ENCODE measurements at regions not wholly inside any gene's neighbourhood (a gene's known extent, or its start where the extent isn't known, plus 50 kb on each side); places are given as distances from the start of the nearest gene placed in this dataset.
"Not testable (repeated sequence)": the region's sequence is repeated elsewhere in the genome, so short reads cannot be mapped to it uniquely, and the experiment has no call there.

GRCh38 chr2:82345910-82346309 is 2041.4 kb upstream of the LRRTM1 start:
- in situ Hi-C loops (cut with MboI; ENCODE audit: low pct_unique_long_range_greater_than_20kb, low sequenced_read_pairs, unreplicated experiment): no loop called here
- DNase-seq (ENCODE audit: low spot score): no peak
- no peak for TF ChIP-seq CTCF (IDR thresholded peaks at IDR 0.05; ENCODE audit: extremely low read depth, insufficient read depth, missing control alignments)

- no peak for DNase-seq (ENCODE audit: low spot score)
- TF ChIP-seq CTCF (IDR thresholded peaks at IDR 0.05; ENCODE audit: extremely low read depth, insufficient read depth, missing control alignments): no peak
- in situ Hi-C loops (cut with MboI; ENCODE audit: low pct_unique_long_range_greater_than_20kb, low sequenced_read_pairs, unreplicated experiment): no loop called here
These were observed 2040.1 kb upstream of the LRRTM1 start for GRCh38 chr2:82344670-82345069.

GRCh38 chr2:82342356-82342755 is 2037.8 kb upstream of the LRRTM1 start:
- in situ Hi-C loops (cut with MboI; ENCODE audit: low pct_unique_long_range_greater_than_20kb, low sequenced_read_pairs, unreplicated experiment): no loop called here
- no peak for DNase-seq (ENCODE audit: low spot score)
- no peak for TF ChIP-seq CTCF (IDR thresholded peaks at IDR 0.05; ENCODE audit: extremely low read depth, insufficient read depth, missing control alignments)

GRCh38 chr2:82340578-82341053 is 2036.1 kb upstream of the LRRTM1 start:
- no peak for TF ChIP-seq CTCF (IDR thresholded peaks at IDR 0.05; ENCODE audit: extremely low read depth, insufficient read depth, missing control alignments)
- in situ Hi-C loops (cut with MboI; ENCODE audit: low pct_unique_long_range_greater_than_20kb, low sequenced_read_pairs, unreplicated experiment): no loop called here
- DNase-seq (ENCODE audit: low spot score): no peak

- DNase-seq (ENCODE audit: low spot score): no peak
These were observed 2035.3 kb upstream of the LRRTM1 start for GRCh38 chr2:82339805-82340204.

GRCh38 chr2:82333697-82334096 is 2029.1 kb upstream of the LRRTM1 start:
- in situ Hi-C loops (cut with MboI; ENCODE audit: low pct_unique_long_range_greater_than_20kb, low sequenced_read_pairs, unreplicated experiment): no loop called here
- TF ChIP-seq CTCF (IDR thresholded peaks at IDR 0.05; ENCODE audit: extremely low read depth, insufficient read depth, missing control alignments): no peak
- DNase-seq (ENCODE audit: low spot score): no peak

More at GRCh38 chr2:82339805-82340204, 2035.3 kb upstream of the LRRTM1 start:
- in situ Hi-C loops (cut with MboI; ENCODE audit: low pct_unique_long_range_greater_than_20kb, low sequenced_read_pairs, unreplicated experiment): no loop called here
- TF ChIP-seq CTCF (IDR thresholded peaks at IDR 0.05; ENCODE audit: extremely low read depth, insufficient read depth, missing control alignments): no peak

GRCh38 chr2:82330155-82330554 is 2025.6 kb upstream of the LRRTM1 start:
- in situ Hi-C loops (cut with MboI; ENCODE audit: low pct_unique_long_range_greater_than_20kb, low sequenced_read_pairs, unreplicated experiment): no loop called here
- TF ChIP-seq CTCF (IDR thresholded peaks at IDR 0.05; ENCODE audit: extremely low read depth, insufficient read depth, missing control alignments): no peak
- DNase-seq (ENCODE audit: low spot score): no peak

- in situ Hi-C loops (cut with MboI; ENCODE audit: low pct_unique_long_range_greater_than_20kb, low sequenced_read_pairs, unreplicated experiment); DNase-seq (ENCODE audit: low spot score): not testable (repeated sequence)
These were observed 2021.7 kb upstream of the LRRTM1 start for GRCh38 chr2:82326180-82326767.

Measured in GM13977 (cell line).